ENCODE measurements at regions not wholly inside any gene's neighbourhood (a gene's known extent, or its start where the extent isn't known, plus 50 kb on each side); places are given as distances from the start of the nearest gene placed in this dataset.

DNA sequence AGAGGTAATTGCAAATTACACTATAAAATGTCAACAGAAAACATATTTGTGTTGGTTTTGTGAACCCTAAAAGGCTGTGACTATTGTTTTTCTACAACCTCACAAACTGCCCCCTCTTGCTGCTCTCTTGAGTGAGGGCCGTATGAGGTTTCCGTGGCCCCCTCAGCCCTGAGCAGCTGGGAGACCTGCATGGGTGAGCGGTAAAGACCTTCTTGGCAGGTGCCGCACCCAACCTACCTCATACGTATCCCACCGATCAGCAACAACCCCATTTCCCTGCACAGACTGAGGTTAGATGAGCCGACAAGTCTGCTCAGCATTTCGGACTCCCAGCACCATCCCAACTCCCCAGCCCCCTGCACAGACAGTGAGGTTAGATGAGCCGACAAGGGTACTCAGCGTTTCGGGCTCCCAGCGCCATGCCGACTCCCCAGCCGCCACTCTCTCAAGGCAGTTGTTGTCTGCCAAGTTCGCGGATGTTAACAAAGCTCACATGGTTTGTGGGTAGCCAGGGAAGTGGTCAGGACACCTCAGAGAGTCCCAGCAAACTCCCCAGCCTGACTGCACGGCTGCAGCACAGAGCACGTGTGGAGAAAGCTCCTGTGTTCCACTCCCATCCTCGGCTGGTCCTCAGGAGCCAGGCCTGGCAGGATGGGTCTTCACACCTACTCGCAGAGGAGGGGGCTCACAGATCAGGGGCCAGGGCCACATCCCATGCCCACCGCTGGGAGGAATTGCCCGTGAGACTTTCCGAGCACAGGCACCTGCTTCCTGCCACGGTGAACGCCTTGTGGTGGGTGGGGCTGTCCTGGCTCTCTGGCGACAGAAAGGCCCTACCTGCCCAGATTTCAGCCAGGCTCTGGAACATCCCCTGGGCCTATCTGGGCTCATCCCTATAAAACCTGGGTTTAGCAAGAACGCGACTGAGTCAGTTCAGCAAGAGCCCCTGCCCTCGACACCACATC lies 502.9 kb downstream of the BRD1 start:
- no peak for DNase-seq
- H3K36me3 Mint-ChIP-seq, result no peaks in the 10 kb centered on the region
- no peaks in the 10 kb centered on the region for H3K36me3 ChIP-seq (ENCODE audit: insufficient read depth, low read length)
- peaks cover 19 to 33% of the 10 kb centered on the region in 2 donors for H3K27me3 Mint-ChIP-seq
- peaks cover 3 to 8% (median 7%) of the 10 kb centered on the region in 5 donors for H3K9me3 Mint-ChIP-seq
- no peak overlapping the region for H3K4me3 ChIP-seq (ENCODE audit: low read length)
- peak overlapping the region in 2 of 7 donors; percentile 51 to 52 for H3K4me3 Mint-ChIP-seq
- no peaks in the 10 kb centered on the region for H3K4me1 Mint-ChIP-seq
- H3K27ac Mint-ChIP-seq, result peak overlapping the region in 1 of 8 donors; percentile 52
- ChIA-PET CTCF (no interaction called here), POLR2A (no interaction called here)
- H3K27ac ChIP-seq (ENCODE audit: low read depth, low read length), result no peak overlapping the region
- no peaks in the 10 kb centered on the region for H3K27me3 ChIP-seq (ENCODE audit: insufficient read depth, low read length, poor library complexity, severe bottlenecking)
- no peaks in the 10 kb centered on the region for H3K4me1 ChIP-seq (ENCODE audit: insufficient read depth, low read length)
- H3K9me3 ChIP-seq (ENCODE audit: low read length), result no peaks in the 10 kb centered on the region

DNA sequence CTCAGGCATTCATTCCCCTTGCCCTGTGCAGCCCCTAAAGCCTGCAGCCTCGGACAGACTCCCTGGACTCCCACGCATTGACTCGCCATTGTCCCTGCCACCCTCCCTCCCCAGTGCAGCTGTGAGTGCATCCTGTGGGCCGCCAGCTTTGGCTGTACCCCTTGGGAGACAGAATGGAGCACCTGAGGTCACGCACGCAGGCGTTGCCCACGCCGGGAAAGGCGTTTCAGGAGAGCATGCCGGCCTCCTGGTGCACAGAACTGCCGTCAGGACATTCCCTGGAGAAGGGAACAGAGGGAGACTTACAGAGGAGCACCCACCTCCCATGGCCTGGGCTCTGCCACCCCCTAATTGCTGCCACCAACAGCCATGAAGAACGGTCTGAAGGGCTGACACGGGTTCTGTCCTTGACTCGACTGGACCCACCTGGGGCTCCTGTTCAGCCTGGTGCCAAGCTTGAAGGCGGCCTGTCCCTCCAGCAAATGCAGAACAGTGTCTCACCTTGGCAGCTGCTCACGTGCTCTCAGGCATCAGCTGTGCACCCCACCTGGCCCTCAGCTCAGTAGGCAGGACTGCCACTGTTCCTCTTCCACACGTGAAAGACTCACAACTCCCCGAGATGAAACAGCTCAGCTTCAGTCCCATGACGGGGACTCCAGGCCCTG lies 503.8 kb downstream of the BRD1 start:
- Histone ChIP-seq H3K4me3 (ENCODE audit: low read length) (no peak overlapping the region), H3K27ac (ENCODE audit: low read depth, low read length) (no peak overlapping the region), H3K9me3 (ENCODE audit: low read length) (no peaks in the 10 kb centered on the region), H3K27me3 (ENCODE audit: insufficient read depth, low read length, poor library complexity, severe bottlenecking) (no peaks in the 10 kb centered on the region), H3K4me1 (ENCODE audit: insufficient read depth, low read length) (no peaks in the 10 kb centered on the region), H3K36me3 (ENCODE audit: insufficient read depth, low read length) (no peaks in the 10 kb centered on the region)
- POLR2A ChIA-PET, result no interaction called here
- H3K27me3 Mint-ChIP-seq, result peaks cover 19 to 32% of the 10 kb centered on the region in 2 donors
- CTCF ChIA-PET, result no interaction called here
- H3K27ac Mint-ChIP-seq, result no peak overlapping the region
- H3K9me3 Mint-ChIP-seq, result peaks cover 3 to 8% (median 7%) of the 10 kb centered on the region in 5 donors
- H3K4me1 Mint-ChIP-seq, result no peaks in the 10 kb centered on the region
- H3K36me3 Mint-ChIP-seq, result no peaks in the 10 kb centered on the region
- no peak overlapping the region for H3K4me3 Mint-ChIP-seq
- no peak for DNase-seq

- Mint-ChIP-seq H3K27me3 (peaks cover 19 to 31% of the 10 kb centered on the region in 2 donors), H3K4me1 (no peaks in the 10 kb centered on the region), H3K9me3 (peaks cover 3 to 8% (median 7%) of the 10 kb centered on the region in 5 donors), H3K36me3 (no peaks in the 10 kb centered on the region), H3K4me3 (peak overlapping the region in 1 of 7 donors; percentile 16), H3K27ac (no peak overlapping the region)
- H3K36me3 ChIP-seq (ENCODE audit: insufficient read depth, low read length), result no peaks in the 10 kb centered on the region
- DNase-seq, result no peak
- no peaks in the 10 kb centered on the region for H3K9me3 ChIP-seq (ENCODE audit: low read length)
- H3K27ac ChIP-seq (ENCODE audit: low read depth, low read length), result no peak overlapping the region
- H3K4me3 ChIP-seq (ENCODE audit: low read length), result no peak overlapping the region
- H3K4me1 ChIP-seq (ENCODE audit: insufficient read depth, low read length), result no peaks in the 10 kb centered on the region
- POLR2A ChIA-PET, result no interaction called here
- H3K27me3 ChIP-seq (ENCODE audit: insufficient read depth, low read length, poor library complexity, severe bottlenecking), result no peaks in the 10 kb centered on the region
- CTCF ChIA-PET, result no interaction called here
Observed at GRCh38 chr22:49322861-49323622, 504.6 kb downstream of the BRD1 start.

DNA sequence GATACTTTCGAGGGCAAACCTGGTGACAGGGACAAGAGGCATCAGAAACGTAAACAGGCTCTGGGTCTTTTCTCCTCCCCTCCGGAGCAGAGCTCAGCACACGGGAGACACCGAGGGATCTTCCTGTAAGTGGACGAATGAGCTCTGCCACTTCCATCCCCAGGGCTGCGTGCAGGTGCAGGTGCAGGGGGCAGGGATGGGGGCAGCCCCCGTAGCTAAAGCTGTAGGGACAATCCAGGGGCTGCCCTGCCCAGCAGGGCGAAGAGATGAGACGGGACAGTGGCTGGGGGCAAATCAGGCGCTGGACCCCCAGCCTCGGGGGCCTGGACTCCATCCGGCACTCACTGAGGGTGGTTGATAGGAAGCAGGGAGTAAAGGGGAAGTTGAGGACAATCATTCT lies 505.4 kb downstream of the BRD1 start:
- H3K4me1 ChIP-seq (ENCODE audit: insufficient read depth, low read length), result no peaks in the 10 kb centered on the region
- POLR2A ChIA-PET, result no interaction called here
- no peaks in the 10 kb centered on the region for H3K36me3 Mint-ChIP-seq
- no peaks in the 10 kb centered on the region for H3K27me3 ChIP-seq (ENCODE audit: insufficient read depth, low read length, poor library complexity, severe bottlenecking)
- H3K9me3 ChIP-seq (ENCODE audit: low read length), result no peaks in the 10 kb centered on the region
- H3K36me3 ChIP-seq (ENCODE audit: insufficient read depth, low read length), result no peaks in the 10 kb centered on the region
- H3K27ac Mint-ChIP-seq, result peak overlapping the region in 1 of 8 donors; percentile 32
- CTCF ChIA-PET, result no interaction called here
- H3K27ac ChIP-seq (ENCODE audit: low read depth, low read length), result no peak overlapping the region
- H3K4me3 ChIP-seq (ENCODE audit: low read length), result no peak overlapping the region
- peaks cover 3 to 8% (median 6%) of the 10 kb centered on the region in 5 donors for H3K9me3 Mint-ChIP-seq
- H3K27me3 Mint-ChIP-seq, result peaks cover 19 to 31% of the 10 kb centered on the region in 2 donors
- H3K4me1 Mint-ChIP-seq, result no peaks in the 10 kb centered on the region
- DNase-seq, result no peak
- H3K4me3 Mint-ChIP-seq, result no peak overlapping the region

DNA sequence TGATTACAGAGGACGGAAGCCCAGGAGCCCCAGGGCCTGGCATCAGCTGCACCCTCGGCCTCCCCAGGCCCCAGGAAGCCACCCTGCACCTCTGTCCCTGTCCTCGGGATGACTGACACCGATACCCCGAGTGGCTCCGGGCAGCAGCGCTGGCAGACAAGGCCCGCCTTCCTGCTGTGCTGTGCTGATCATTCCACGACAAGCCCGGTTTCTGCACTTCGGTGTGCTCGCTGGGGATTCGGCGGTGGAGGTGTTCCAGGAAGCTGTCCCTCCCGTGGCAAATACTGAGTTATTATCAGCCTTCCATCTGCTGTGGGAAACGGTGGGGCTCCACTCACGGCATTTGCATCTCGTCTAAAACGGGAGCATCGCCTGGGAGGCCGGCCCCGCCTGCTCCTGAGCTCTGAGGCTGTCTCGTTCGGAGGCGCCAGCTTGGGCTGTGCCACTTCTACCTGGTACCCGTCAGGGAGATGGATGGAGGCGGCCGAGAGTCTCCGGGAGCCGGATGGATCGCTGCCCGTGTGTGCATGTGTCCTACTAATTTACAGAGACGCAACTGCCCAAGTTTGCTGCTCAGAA lies 506.1 kb downstream of the BRD1 start:
- no peak for DNase-seq
- Histone ChIP-seq H3K27me3 (ENCODE audit: insufficient read depth, low read length, poor library complexity, severe bottlenecking) (no peaks in the 10 kb centered on the region), H3K27ac (ENCODE audit: low read depth, low read length) (no peak overlapping the region), H3K4me3 (ENCODE audit: low read length) (no peak overlapping the region), H3K4me1 (ENCODE audit: insufficient read depth, low read length) (no peaks in the 10 kb centered on the region), H3K9me3 (ENCODE audit: low read length) (no peaks in the 10 kb centered on the region), H3K36me3 (ENCODE audit: insufficient read depth, low read length) (no peaks in the 10 kb centered on the region)
- H3K9me3 Mint-ChIP-seq, result peaks cover 0 to 1% (median 0%) of the 10 kb centered on the region in 5 donors
- CTCF ChIA-PET, result no interaction called here
- H3K27ac Mint-ChIP-seq, result no peak overlapping the region
- H3K4me1 Mint-ChIP-seq, result no peaks in the 10 kb centered on the region
- POLR2A ChIA-PET, result no interaction called here
- no peaks in the 10 kb centered on the region for H3K36me3 Mint-ChIP-seq
- H3K4me3 Mint-ChIP-seq, result no peak overlapping the region
- H3K27me3 Mint-ChIP-seq, result peaks cover 19 to 31% of the 10 kb centered on the region in 2 donors

DNA sequence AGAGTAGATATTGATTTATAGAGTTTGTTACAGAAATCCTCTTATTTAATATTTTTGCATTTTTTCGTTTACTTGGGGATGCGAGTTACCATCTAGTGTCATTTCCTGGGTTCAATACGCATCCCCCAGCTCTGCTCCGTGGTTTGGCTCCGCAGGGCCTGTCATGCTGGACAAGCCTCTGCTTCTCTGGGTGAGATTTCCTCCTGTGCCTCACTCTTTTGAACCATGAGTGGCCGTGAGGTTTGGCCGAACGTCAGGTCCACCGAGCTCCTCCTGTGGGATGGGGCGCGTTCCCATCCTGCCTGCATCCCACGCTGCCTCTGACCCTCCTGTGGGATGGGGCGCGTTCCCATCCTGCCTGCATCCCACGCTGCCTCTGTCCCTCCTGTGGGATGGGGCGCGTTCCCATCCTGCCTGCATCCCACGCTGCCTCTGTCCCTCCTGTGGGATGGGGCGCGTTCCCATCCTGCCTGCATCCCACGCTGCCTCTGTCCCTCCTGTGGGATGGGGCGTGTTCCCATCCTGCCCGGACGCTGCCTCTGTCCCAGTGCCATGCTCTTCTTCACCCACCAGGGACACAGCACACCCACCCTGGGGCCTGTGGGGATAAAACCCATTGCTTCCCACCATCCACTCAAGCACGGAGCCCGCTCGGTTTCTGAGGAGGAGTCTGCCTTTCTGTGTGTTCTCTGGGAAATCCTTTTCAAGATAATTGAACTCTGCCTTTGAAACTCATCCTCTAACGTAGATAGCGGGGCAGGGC lies 506.8 kb downstream of the BRD1 start:
- no peak overlapping the region for H3K27ac Mint-ChIP-seq
- no peaks in the 10 kb centered on the region for H3K36me3 Mint-ChIP-seq
- no peaks in the 10 kb centered on the region for H3K9me3 Mint-ChIP-seq
- H3K4me1 ChIP-seq (ENCODE audit: insufficient read depth, low read length), result no peaks in the 10 kb centered on the region
- no peaks in the 10 kb centered on the region for H3K36me3 ChIP-seq (ENCODE audit: insufficient read depth, low read length)
- CTCF ChIA-PET, result no interaction called here
- POLR2A ChIA-PET, result no interaction called here
- DNase-seq, result no peak
- no peak overlapping the region for H3K4me3 ChIP-seq (ENCODE audit: low read length)
- H3K9me3 ChIP-seq (ENCODE audit: low read length), result no peaks in the 10 kb centered on the region
- no peak overlapping the region for H3K4me3 Mint-ChIP-seq
- H3K27me3 Mint-ChIP-seq, result peaks cover 19 to 31% of the 10 kb centered on the region in 2 donors
- no peak overlapping the region for H3K27ac ChIP-seq (ENCODE audit: low read depth, low read length)
- no peaks in the 10 kb centered on the region for H3K4me1 Mint-ChIP-seq
- no peaks in the 10 kb centered on the region for H3K27me3 ChIP-seq (ENCODE audit: insufficient read depth, low read length, poor library complexity, severe bottlenecking)

DNA sequence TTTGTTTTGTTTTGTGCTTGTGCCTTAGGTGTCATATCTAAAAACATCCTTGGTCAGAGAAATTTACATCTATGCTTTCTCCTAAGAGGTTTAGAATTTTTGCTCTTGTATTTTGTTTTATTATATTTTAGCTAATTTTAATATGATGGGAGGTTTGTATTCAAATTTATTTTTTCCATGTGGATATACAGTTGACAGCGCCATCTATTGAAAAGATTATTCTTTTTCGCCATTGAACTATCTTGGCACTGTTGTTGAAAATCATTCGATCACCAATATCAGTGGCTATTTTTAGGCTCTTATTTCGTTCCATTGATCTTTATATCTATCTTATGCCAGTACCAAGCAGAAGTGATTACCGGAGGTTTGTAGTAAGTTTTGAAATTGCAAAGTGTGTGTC lies 510.3 kb downstream of the BRD1 start:
- Mint-ChIP-seq H3K9me3 (no peaks in the 10 kb centered on the region), H3K27ac (no peak overlapping the region), H3K4me1 (no peaks in the 10 kb centered on the region), H3K4me3 (no peak overlapping the region), H3K27me3 (peaks cover 7 to 21% of the 10 kb centered on the region in 2 donors), H3K36me3 (no peaks in the 10 kb centered on the region)
- no peaks in the 10 kb centered on the region for H3K9me3 ChIP-seq (ENCODE audit: low read length)
- POLR2A ChIA-PET, result no interaction called here
- H3K4me1 ChIP-seq (ENCODE audit: insufficient read depth, low read length), result no peaks in the 10 kb centered on the region
- CTCF ChIA-PET, result no interaction called here
- no peaks in the 10 kb centered on the region for H3K27me3 ChIP-seq (ENCODE audit: insufficient read depth, low read length, poor library complexity, severe bottlenecking)
- H3K36me3 ChIP-seq (ENCODE audit: insufficient read depth, low read length), result no peaks in the 10 kb centered on the region
- H3K27ac ChIP-seq (ENCODE audit: low read depth, low read length), result no peak overlapping the region
- H3K4me3 ChIP-seq (ENCODE audit: low read length), result no peak overlapping the region
- no peak for DNase-seq

All from CD8-positive, alpha-beta memory T cell (primary cell).